ENCODE measurements at regions not wholly inside any gene's neighbourhood (a gene's known extent, or its start where the extent isn't known, plus 50 kb on each side); places are given as distances from the start of the nearest gene placed in this dataset.

DNA sequence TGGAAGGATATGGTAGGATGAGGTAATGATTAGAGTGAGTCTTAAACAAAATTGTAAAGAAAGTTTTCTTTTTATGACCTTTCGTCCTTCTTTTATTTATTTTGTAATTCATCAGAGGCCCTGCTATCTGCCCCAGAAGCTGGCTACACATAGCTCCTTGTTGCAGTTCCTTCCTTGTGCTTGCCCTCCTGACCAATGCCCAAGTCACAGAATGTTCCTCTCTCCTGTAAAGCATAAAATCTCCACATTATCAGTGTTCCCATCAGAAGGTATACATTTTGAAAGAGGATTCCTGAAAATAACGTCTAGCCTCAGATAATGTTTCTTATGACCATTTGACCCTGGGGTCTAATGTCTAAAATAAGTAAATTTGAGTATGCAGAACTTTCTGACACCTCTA is 78.3 kb downstream of the RND3 start:
- TF ChIP-seq, protein P1, sequence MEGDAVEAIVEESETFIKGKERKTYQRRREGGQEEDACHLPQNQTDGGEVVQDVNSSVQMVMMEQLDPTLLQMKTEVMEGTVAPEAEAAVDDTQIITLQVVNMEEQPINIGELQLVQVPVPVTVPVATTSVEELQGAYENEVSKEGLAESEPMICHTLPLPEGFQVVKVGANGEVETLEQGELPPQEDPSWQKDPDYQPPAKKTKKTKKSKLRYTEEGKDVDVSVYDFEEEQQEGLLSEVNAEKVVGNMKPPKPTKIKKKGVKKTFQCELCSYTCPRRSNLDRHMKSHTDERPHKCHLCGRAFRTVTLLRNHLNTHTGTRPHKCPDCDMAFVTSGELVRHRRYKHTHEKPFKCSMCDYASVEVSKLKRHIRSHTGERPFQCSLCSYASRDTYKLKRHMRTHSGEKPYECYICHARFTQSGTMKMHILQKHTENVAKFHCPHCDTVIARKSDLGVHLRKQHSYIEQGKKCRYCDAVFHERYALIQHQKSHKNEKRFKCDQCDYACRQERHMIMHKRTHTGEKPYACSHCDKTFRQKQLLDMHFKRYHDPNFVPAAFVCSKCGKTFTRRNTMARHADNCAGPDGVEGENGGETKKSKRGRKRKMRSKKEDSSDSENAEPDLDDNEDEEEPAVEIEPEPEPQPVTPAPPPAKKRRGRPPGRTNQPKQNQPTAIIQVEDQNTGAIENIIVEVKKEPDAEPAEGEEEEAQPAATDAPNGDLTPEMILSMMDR (IDR thresholded peaks at IDR 0.05): no peak
- TF ChIP-seq POLR2AphosphoS5 (IDR thresholded peaks at IDR 0.05): peak in 2 of 3 donors; percentile 23 to 53
- no peak for TF ChIP-seq POLR2A (IDR thresholded peaks at IDR 0.05)
- no peak for TF ChIP-seq EP300 (IDR thresholded peaks at IDR 0.05)

Data from stomach (tissue), 4 donors.